GM12878 (cell line): ENCODE measurements at regions not wholly inside any gene's neighbourhood (a gene's known extent, or its start where the extent isn't known, plus 50 kb on each side); places are given as distances from the start of the nearest gene placed in this dataset.

Source experiments
- ATAC-seq: fragments of 200-7000 bp; cut with Tn5 transposase; 3 replicates; pipeline ENCODE4 v1.9.1; 2020; ENCODE audit warnings: mild to moderate bottlenecking, moderate library complexity
- BruUV-seq: library from RNA; stranded (reverse); fragments of 400-500 nt; replicated peaks from 2 replicates; lab custom pipeline; 2021; lab: Mats Ljungman, UMichigan
- CTCF ChIA-PET: fragments of 300-600 bp; sonication (Branson Sonifier 250); formaldehyde crosslinking; extraction: SDS; loops from one replicate; lab custom pipeline; 2021; ENCODE audit warnings: inconsistent platforms; lab: Yijun Ruan, JAX
- POLR2A ChIA-PET: fragments of 350-600 bp; formaldehyde crosslinking; extraction: SDS; loops from one replicate; lab custom pipeline; 2021; ENCODE audit warnings: inconsistent platforms; lab: Charles Lee
- RAD21 ChIA-PET: fragments of 300-600 bp; sonication (Branson Sonifier 250); formaldehyde crosslinking; loops from one replicate; lab custom pipeline; 2023; ENCODE audit warnings: antibody characterized with exemption; ENCODE audit not compliant: unreplicated experiment; lab: Charles Lee
- SMC1A ChIA-PET: fragments of 300-600 bp; sonication (Branson Sonifier 250); formaldehyde crosslinking; loops from one replicate; lab custom pipeline; 2023; ENCODE audit not compliant: unreplicated experiment, uncharacterized antibody; lab: Charles Lee
- DNase-seq: peaks from one replicate; pipeline ENCODE4 v3.0.0-alpha.2; 2011; ENCODE audit warnings: low read depth, low spot score
- FAIRE-seq: peaks from 3 replicates; lab custom pipeline; 2011; peaks lifted over from hg19 to GRCh38; lab: Jason Lieb, UNC
- H2AFZ ChIP-seq: 2 replicates; pipeline ENCODE4 v1.6.0; 2011; ENCODE audit warnings: low read depth, low read length, control low read depth; ENCODE audit not compliant: control insufficient read depth
- H3K27ac ChIP-seq: 2 replicates; pipeline ENCODE4 v1.5.1; 2011; ENCODE audit warnings: control low read depth; ENCODE audit not compliant: control insufficient read depth, insufficient read depth
- H3K27me3 ChIP-seq, 2 experiments: replicated peaks in 1 of 2; 2 replicates each; pipeline versions ENCODE4 v1.6.0 to v1.6.1; 2011; ENCODE audit warnings: low read length in 1 of 2; ENCODE audit not compliant: control insufficient read depth in 2 of 2, insufficient read depth in 2 of 2
- H3K36me3 ChIP-seq, 2 experiments: 2 replicates each; pipeline ENCODE4 v1.5.1; 2011; ENCODE audit warnings: low read length in 1 of 2; ENCODE audit not compliant: control insufficient read depth in 2 of 2, insufficient read depth in 2 of 2
- H3K4me1 ChIP-seq: 2 replicates; pipeline ENCODE4 v1.6.1; 2011; ENCODE audit warnings: mild to moderate bottlenecking, low read length, moderate library complexity, mixed read lengths; ENCODE audit not compliant: control insufficient read depth, insufficient read depth
- H3K4me2 ChIP-seq: 2 replicates; pipeline ENCODE4 v1.6.0; 2011; ENCODE audit warnings: control low read depth; ENCODE audit not compliant: control insufficient read depth, insufficient read depth
- H3K4me3 ChIP-seq: fragments of 200-600 bp; sonication (generic); 2 replicates; pipeline ENCODE4 v1.5.1; 2016
- H3K79me2 ChIP-seq: 2 replicates; pipeline ENCODE4 v1.6.0; 2011; ENCODE audit warnings: low read length; ENCODE audit not compliant: control insufficient read depth, insufficient read depth
- H3K9ac ChIP-seq: 2 replicates; pipeline ENCODE4 v1.8.0; 2011; ENCODE audit warnings: low read length, control low read depth, mixed read lengths; ENCODE audit not compliant: control insufficient read depth, insufficient read depth
- H3K9me3 ChIP-seq: replicated peaks from 3 replicates; pipeline ENCODE4 v1.5.1; 2011; ENCODE audit warnings: mild to moderate bottlenecking, low read length; ENCODE audit not compliant: control insufficient read depth, insufficient read depth
- H4K20me1 ChIP-seq: 2 replicates; pipeline ENCODE4 v1.6.0; 2011; ENCODE audit not compliant: control insufficient read depth, insufficient read depth
- BCL3 ChIP-seq: IDR thresholded peaks from 2 replicates; pipeline ENCODE4 v1.6.1; 2011; ENCODE audit warnings: borderline replicate concordance, low read depth, mild to moderate bottlenecking, moderate library complexity, low read length; ENCODE audit not compliant: insufficient read depth, poor library complexity, severe bottlenecking
- CTCF ChIP-seq, 3 experiments: IDR thresholded peaks in 2 of 3; conservative IDR thresholded peaks in 1 of 3; 2 replicates each; pipeline ENCODE4 v1.5.1; 2011; ENCODE audit warnings: low read depth in 3 of 3, low read length in 3 of 3, mild to moderate bottlenecking in 3 of 3, control low read depth in 2 of 3, moderate library complexity in 2 of 3, inconsistent platforms in 1 of 3, mixed read lengths in 1 of 3; ENCODE audit not compliant: control insufficient read depth in 2 of 3, insufficient read depth in 1 of 3; ENCODE audit errors: extremely low read depth in 1 of 3
- DPF2 ChIP-seq: fragments of 450-650 bp; IDR thresholded peaks from 2 replicates; pipeline ENCODE4 v1.6.1; 2017; ENCODE audit warnings: mild to moderate bottlenecking
- EED ChIP-seq: sonication (generic); IDR thresholded peaks from 2 replicates; pipeline ENCODE4 v1.6.1; 2016; ENCODE audit warnings: antibody characterized with exemption, low read depth
- EP300 ChIP-seq, 2 experiments: fragments of 150-350 bp in 1 of 2; IDR thresholded peaks; 2 replicates each; pipeline ENCODE4 v1.6.1; 2011 to 2012; ENCODE audit warnings: low read depth in 2 of 2, low read length in 2 of 2, borderline replicate concordance in 1 of 2, improper control_type of control experiment in 1 of 2, inconsistent platforms in 1 of 2; ENCODE audit not compliant: control insufficient read depth in 1 of 2
- GABPA ChIP-seq: IDR thresholded peaks from 2 replicates; pipeline ENCODE4 v1.6.1; 2014; ENCODE audit warnings: antibody characterized with exemption, low read depth, mild to moderate bottlenecking, inconsistent platforms
- HCFC1 ChIP-seq: fragments of 150-350 bp; IDR thresholded peaks from 2 replicates; pipeline ENCODE4 v1.6.1; 2014; ENCODE audit warnings: low read length
- HSF1 ChIP-seq: fragments of 150-350 bp; IDR thresholded peaks from 2 replicates; pipeline ENCODE4 v1.6.1; 2014; ENCODE audit warnings: mild to moderate bottlenecking, low read depth, low read length
- IKZF1 ChIP-seq: fragments of 450-650 bp; conservative IDR thresholded peaks from 2 replicates; pipeline ENCODE4 v1.6.1; 2017; ENCODE audit warnings: antibody characterized with exemption, mild to moderate bottlenecking
- REST ChIP-seq: IDR thresholded peaks from 2 replicates; pipeline ENCODE4 v1.6.1; 2012; ENCODE audit warnings: mild to moderate bottlenecking, low read depth, low read length
- SREBF1 ChIP-seq: IDR thresholded peaks from 2 replicates; pipeline ENCODE4 v1.6.1; 2012; ENCODE audit warnings: mild to moderate bottlenecking, low read length
- STAT1 ChIP-seq: fragments of 450-650 bp; conservative IDR thresholded peaks from 2 replicates; pipeline ENCODE4 v1.6.1; 2014; ENCODE audit warnings: antibody characterized with exemption, mild to moderate bottlenecking
- STAT3 ChIP-seq: IDR thresholded peaks from 2 replicates; pipeline ENCODE4 v1.6.1; 2011; ENCODE audit warnings: low read depth, low read length, improper control_type of control experiment
- SUPT20H ChIP-seq: IDR thresholded peaks from 2 replicates; pipeline ENCODE4 v1.6.1; 2011; ENCODE audit warnings: low read depth, mild to moderate bottlenecking, low read length, moderate library complexity, borderline replicate concordance; ENCODE audit not compliant: control insufficient read depth
- WGBS: methylation state at CpG from one replicate; pipeline ENCODE4 v1.1.6; 2016; ENCODE audit warnings: low lambda C conversion rate; ENCODE audit not compliant: insufficient replicate concordance, insufficient coverage; ENCODE audit errors: missing lambda C conversion rate; 5-methylcytosine and 5-hydroxymethylcytosine counted together
- in situ Hi-C: fragments of 300-500 bp; cut with MboI; formaldehyde crosslinking; loops from 9 replicates; pipeline ENCODE4 v1.14.3; 2018; ENCODE audit warnings: mixed read lengths
- intact Hi-C: fragments of 100-400 bp; cut with micrococcal nuclease; formaldehyde crosslinking; loops from one replicate; pipeline ENCODE4 v1.14.2; 2022; ENCODE audit not compliant: unreplicated experiment

- H4K20me1 ChIP-seq: no peaks in the 10 kb centered on the region
These were observed 195.4 kb downstream of the CDC14C start for GRCh38 chr7:49119706-49120105.

More at GRCh38 chr7:49119706-49120105, 195.4 kb downstream of the CDC14C start:
- Histone ChIP-seq H3K27me3 (no peaks in the 10 kb centered on the region), H3K4me2 (no peak overlapping the region), H3K36me3 (no peaks in the 10 kb centered on the region), H3K9ac (no peak overlapping the region), H3K4me1 (no peaks in the 10 kb centered on the region), H3K4me3 (no peak overlapping the region), H3K27ac (no peak overlapping the region), H3K9me3 (no peaks in the 10 kb centered on the region), H2AFZ (no peak overlapping the region), H3K79me2 (no peaks in the 10 kb centered on the region)
- intact Hi-C loops: no loop called here
- TF ChIP-seq IKZF1 (no peak), HCFC1 (no peak), CTCF (IDR thresholded peaks at IDR 0.05 in 2 of 3, conservative IDR thresholded peaks at IDR 0.05 in 1 of 3; ENCODE audit: control insufficient read depth in 2 of 3, extremely low read depth in 1 of 3, insufficient read depth in 1 of 3, low read depth in 3 of 3, low read length in 3 of 3) (no peak), SREBF1 (no peak), EED (no peak), STAT1 (no peak), BCL3 (no peak), REST (no peak), SUPT20H (no peak), DPF2 (no peak), EP300 (IDR thresholded peaks at IDR 0.05; ENCODE audit: borderline replicate concordance in 1 of 2, control insufficient read depth in 1 of 2, low read depth in 2 of 2, low read length in 2 of 2) (no peak), HSF1 (no peak), STAT3 (no peak), GABPA (no peak)
- in situ Hi-C loops: no loop called here
- 85% methylated on average over 2 of the region's 2 CpGs for WGBS
- DNase-seq (no peak), FAIRE-seq (no peak), ATAC-seq (no peak)
- RAD21 ChIA-PET: no interaction called here
- no TSS peak for BruUV-seq
- CTCF ChIA-PET: no interaction called here
- SMC1A ChIA-PET: no interaction called here
- POLR2A ChIA-PET: no interaction called here
